PC-3 (cell line): ENCODE measurements at regions not wholly inside any gene's neighbourhood (a gene's known extent, or its start where the extent isn't known, plus 50 kb on each side); places are given as distances from the start of the nearest gene placed in this dataset.

ENCODE experiments used
- CTCF ChIP-seq: fragments of 300-600 bp; sonication (generic); conservative IDR thresholded peaks from 2 replicates; pipeline ENCODE4 v1.5.1; 2017; ENCODE audit warnings: antibody characterized with exemption, low read depth, mild to moderate bottlenecking, low read length
- EZH2 ChIP-seq: fragments of 300-600 bp; sonication (generic); IDR thresholded peaks from one replicate; pipeline ENCODE4 v1.6.1; 2017; ENCODE audit warnings: antibody characterized with exemption, mild to moderate bottlenecking, low read length; ENCODE audit not compliant: unreplicated experiment
- EZH2phosphoT487 ChIP-seq: fragments of 300-600 bp; sonication (generic); IDR thresholded peaks from 2 replicates; pipeline ENCODE4 v1.6.1; 2018; ENCODE audit warnings: mild to moderate bottlenecking, antibody characterized with exemption, low read length, borderline replicate concordance

GRCh38 chr5:91849069-91849468 is 466.0 kb upstream of the ARRDC3 start:
- TF ChIP-seq EZH2phosphoT487 (no peak), CTCF (no peak), EZH2 (no peak)
